A673 (cell line): ENCODE measurements at regions not wholly inside any gene's neighbourhood (a gene's known extent, or its start where the extent isn't known, plus 50 kb on each side); places are given as distances from the start of the nearest gene placed in this dataset.

ENCODE experiments used
- BruUV-seq: library from RNA; stranded (reverse); fragments of 400-500 nt; replicated peaks from 2 replicates; lab custom pipeline; 2021; lab: Mats Ljungman, UMichigan
- CTCF ChIA-PET: fragments of 300-600 bp; sonication (Branson Sonifier 250); formaldehyde crosslinking; loops from one replicate; lab custom pipeline; 2022; ENCODE audit warnings: antibody characterized with exemption; lab: Charles Lee
- POLR2A ChIA-PET: fragments of 300-600 bp; sonication (Branson Sonifier 250); formaldehyde crosslinking; loops from one replicate; lab custom pipeline; 2022; ENCODE audit warnings: antibody characterized with exemption; ENCODE audit not compliant: low non-redundant PET; lab: Charles Lee
- DNase-seq: peaks from one replicate; pipeline ENCODE4 v3.0.0-alpha.2; 2015; ENCODE audit warnings: low spot score
- H3K27ac ChIP-seq: fragments of 200-600 bp; sonication (generic); 2 replicates; pipeline ENCODE4 v1.5.1; 2016; ENCODE audit warnings: mixed run types, low read depth, mild to moderate bottlenecking, mixed read lengths, antibody characterized with exemption, low read length; ENCODE audit not compliant: poor library complexity, severe bottlenecking
- H3K27me3 ChIP-seq: fragments of 200-600 bp; sonication (generic); replicated peaks from 2 replicates; pipeline ENCODE4 v1.6.1; 2017; ENCODE audit warnings: mixed run types, low read depth, mild to moderate bottlenecking, mixed read lengths, antibody characterized with exemption, low read length; ENCODE audit not compliant: insufficient read depth, poor library complexity
- H3K36me3 ChIP-seq: fragments of 200-600 bp; sonication (generic); 2 replicates; pipeline ENCODE4 v1.6.1; 2016; ENCODE audit warnings: mixed run types, mild to moderate bottlenecking, mixed read lengths, antibody characterized with exemption, low read length; ENCODE audit not compliant: insufficient read depth, poor library complexity, severe bottlenecking
- H3K4me1 ChIP-seq: fragments of 200-600 bp; sonication (generic); 2 replicates; pipeline ENCODE4 v1.6.1; 2017; ENCODE audit warnings: mixed run types, mild to moderate bottlenecking, mixed read lengths, antibody characterized with exemption, low read length; ENCODE audit not compliant: insufficient read depth, poor library complexity, severe bottlenecking
- H3K4me3 ChIP-seq: fragments of 200-600 bp; sonication (generic); 2 replicates; pipeline ENCODE4 v1.5.1; 2016; ENCODE audit warnings: low read depth, mixed run types, mild to moderate bottlenecking, mixed read lengths, low read length; ENCODE audit not compliant: poor library complexity, severe bottlenecking
- H3K9me3 ChIP-seq: fragments of 200-600 bp; sonication (generic); 2 replicates; pipeline ENCODE4 v1.6.1; 2016; ENCODE audit warnings: mixed run types, low read depth, mild to moderate bottlenecking, mixed read lengths, antibody characterized with exemption, low read length; ENCODE audit not compliant: poor library complexity, severe bottlenecking
- CTCF ChIP-seq: fragments of 300-800, 200-600 bp; sonication (generic); conservative IDR thresholded peaks from 2 replicates; pipeline ENCODE4 v1.5.1; 2017; ENCODE audit warnings: low read depth, mild to moderate bottlenecking, antibody characterized with exemption, low read length, moderate library complexity, mixed read lengths
- EZH2 ChIP-seq: fragments of 200-600 bp; sonication (generic); IDR thresholded peaks from 2 replicates; pipeline ENCODE4 v1.6.1; 2017; ENCODE audit warnings: borderline replicate concordance, low read depth, mild to moderate bottlenecking, mixed read lengths, antibody characterized with exemption, low read length; ENCODE audit not compliant: poor library complexity, severe bottlenecking
- intact Hi-C: fragments of 100-400 bp; cut with micrococcal nuclease; formaldehyde crosslinking; loops from one replicate; pipeline ENCODE4 v1.10.0; 2022; ENCODE audit not compliant: unreplicated experiment

GRCh38 chr3:107975529-107976201 is 115.2 kb downstream of the CD47 start:
- Histone ChIP-seq H3K27me3 (no peaks in the 10 kb centered on the region), H3K27ac (no peak overlapping the region), H3K4me1 (peaks cover 4% of the 10 kb centered on the region), H3K4me3 (no peak overlapping the region), H3K36me3 (no peaks in the 10 kb centered on the region), H3K9me3 (no peaks in the 10 kb centered on the region)
- POLR2A ChIA-PET = no interaction called here
- no peak for DNase-seq
- TF ChIP-seq EZH2 (no peak), CTCF (no peak)
- intact Hi-C loops = no loop called here
- CTCF ChIA-PET = no interaction called here
- BruUV-seq = no TSS peak

GRCh38 chr3:107973961-107974360 is 116.9 kb downstream of the CD47 start:
- POLR2A ChIA-PET = no interaction called here

GRCh38 chr3:107973152-107973551 is 117.7 kb downstream of the CD47 start:
- intact Hi-C loops = no loop called here
- no peaks in the 10 kb centered on the region for H3K36me3 ChIP-seq
- DNase-seq = no peak
- H3K9me3 ChIP-seq = no peaks in the 10 kb centered on the region
- no peaks in the 10 kb centered on the region for H3K27me3 ChIP-seq
- CTCF ChIA-PET = no interaction called here
- POLR2A ChIA-PET = no interaction called here
- no TSS peak for BruUV-seq
- TF ChIP-seq CTCF = no peak
- no peak for TF ChIP-seq EZH2
- H3K4me1 ChIP-seq = no peaks in the 10 kb centered on the region
- H3K27ac ChIP-seq = no peak overlapping the region
- H3K4me3 ChIP-seq = no peak overlapping the region

More at GRCh38 chr3:107973961-107974360, 116.9 kb downstream of the CD47 start:
- H3K27ac ChIP-seq = no peak overlapping the region
- H3K9me3 ChIP-seq = no peaks in the 10 kb centered on the region
- no TSS peak for BruUV-seq
- peaks cover 4% of the 10 kb centered on the region for H3K4me1 ChIP-seq
- CTCF ChIA-PET = no interaction called here
- no peak overlapping the region for H3K4me3 ChIP-seq
- H3K27me3 ChIP-seq = no peaks in the 10 kb centered on the region
- intact Hi-C loops = no loop called here
- DNase-seq = no peak
- no peak for TF ChIP-seq EZH2
- no peak for TF ChIP-seq CTCF
- no peaks in the 10 kb centered on the region for H3K36me3 ChIP-seq
